ENCODE measurements at regions not wholly inside any gene's neighbourhood (a gene's known extent, or its start where the extent isn't known, plus 50 kb on each side); places are given as distances from the start of the nearest gene placed in this dataset.

GRCh38 chr18:8999872-9000271, 102.6 kb upstream of the NDUFV2 start:
- TF ChIP-seq CTCF (IDR thresholded peaks at IDR 0.05), result no peak
- TF ChIP-seq POLR2AphosphoS5 (IDR thresholded peaks at IDR 0.05), result no peak

Measured in prostate gland (tissue), 2 donors.